HEK293 (cell line): ENCODE measurements at regions not wholly inside any gene's neighbourhood (a gene's known extent, or its start where the extent isn't known, plus 50 kb on each side); places are given as distances from the start of the nearest gene placed in this dataset.
A peak's percentile ranks its signal among the peaks of the same experiment; 100 is the strongest.

Experiments
- MEIS1 ChIP-seq: sonication (generic); formaldehyde crosslinking; IDR thresholded peaks from 2 replicates; pipeline ENCODE4 v1.8.1; 2022; ENCODE audit warnings: missing genetic modification reagents, mild to moderate bottlenecking, borderline replicate concordance
- PRDM1 ChIP-seq: fragments of 450-650 bp; formaldehyde crosslinking; IDR thresholded peaks from 2 replicates; pipeline ENCODE4; 2016; ENCODE audit warnings: missing biosample characterization, missing genetic modification characterization
- SCRT1 ChIP-seq: fragments of 450-650 bp; formaldehyde crosslinking; IDR thresholded peaks from 2 replicates; pipeline ENCODE4 v1.5.1; 2016; ENCODE audit warnings: missing biosample characterization, missing genetic modification characterization, borderline replicate concordance
- SETDB1 ChIP-seq: IDR thresholded peaks from one replicate; pipeline ENCODE4 v1.6.1; 2017; ENCODE audit warnings: mild to moderate bottlenecking, low read length, moderate library complexity, mixed read lengths; ENCODE audit not compliant: insufficient read length
- SP3 ChIP-seq: fragments of 450-650 bp; formaldehyde crosslinking; IDR thresholded peaks from 2 replicates; pipeline ENCODE4 v1.5.1; 2016; ENCODE audit warnings: missing biosample characterization, missing genetic modification characterization
- TCF7L2 ChIP-seq: IDR thresholded peaks from 2 replicates; pipeline ENCODE4 v1.6.1; 2011; ENCODE audit warnings: low read depth, mild to moderate bottlenecking, inconsistent platforms, low read length, moderate library complexity, borderline replicate concordance
- ZBTB1 ChIP-seq: fragments of 450-650 bp; formaldehyde crosslinking; IDR thresholded peaks from 2 replicates; pipeline ENCODE4 v1.5.1; 2016; ENCODE audit warnings: missing biosample characterization, missing genetic modification characterization
- ZBTB17 ChIP-seq: fragments of 450-650 bp; formaldehyde crosslinking; IDR thresholded peaks from 2 replicates; pipeline ENCODE4 v1.5.1; 2016; ENCODE audit warnings: missing biosample characterization, missing genetic modification characterization
- ZFP41 ChIP-seq: fragments of 450-650 bp; formaldehyde crosslinking; IDR thresholded peaks from 2 replicates; pipeline ENCODE4 v1.5.1; 2016; ENCODE audit warnings: missing biosample characterization, missing genetic modification characterization, borderline replicate concordance
- ZNF140 ChIP-seq: fragments of 450-650 bp; formaldehyde crosslinking; IDR thresholded peaks from 2 replicates; pipeline ENCODE4 v1.5.1; 2016; ENCODE audit warnings: missing biosample characterization, missing genetic modification characterization
- ZNF157 ChIP-seq: fragments of 450-650 bp; formaldehyde crosslinking; IDR thresholded peaks from 2 replicates; pipeline ENCODE4 v1.5.1; 2016; ENCODE audit warnings: missing biosample characterization, missing genetic modification characterization
- ZNF169 ChIP-seq: fragments of 450-650 bp; formaldehyde crosslinking; IDR thresholded peaks from 2 replicates; pipeline ENCODE4 v1.5.1; 2016; ENCODE audit warnings: missing biosample characterization, missing genetic modification characterization
- ZNF19 ChIP-seq: fragments of 450-650 bp; formaldehyde crosslinking; IDR thresholded peaks from 2 replicates; pipeline ENCODE4; 2016; ENCODE audit warnings: missing biosample characterization, missing genetic modification characterization, low read depth
- ZNF202 ChIP-seq: fragments of 450-650 bp; formaldehyde crosslinking; IDR thresholded peaks from 2 replicates; pipeline ENCODE4 v1.5.1; 2016; ENCODE audit warnings: missing biosample characterization, missing genetic modification characterization, borderline replicate concordance
- ZNF266 ChIP-seq: fragments of 450-650 bp; formaldehyde crosslinking; IDR thresholded peaks from 2 replicates; pipeline ENCODE4 v1.5.1; 2016; ENCODE audit warnings: missing biosample characterization, missing genetic modification characterization, low read depth
- ZNF335 ChIP-seq: fragments of 450-650 bp; formaldehyde crosslinking; conservative IDR thresholded peaks from 2 replicates; pipeline ENCODE4 v1.5.1; 2016; ENCODE audit warnings: missing biosample characterization, missing genetic modification characterization
- ZNF404 ChIP-seq: fragments of 450-650 bp; formaldehyde crosslinking; IDR thresholded peaks from 2 replicates; pipeline ENCODE4 v1.5.1; 2017; ENCODE audit warnings: missing biosample characterization, missing genetic modification characterization
- ZNF433 ChIP-seq: fragments of 450-650 bp; formaldehyde crosslinking; IDR thresholded peaks from 2 replicates; pipeline ENCODE4 v1.5.1; 2016; ENCODE audit warnings: missing biosample characterization, missing genetic modification characterization, low read depth
- ZNF530 ChIP-seq: fragments of 450-650 bp; formaldehyde crosslinking; IDR thresholded peaks from 2 replicates; pipeline ENCODE4 v1.5.1; 2016; ENCODE audit warnings: low read depth, missing biosample characterization, missing genetic modification characterization
- ZNF560 ChIP-seq: fragments of 450-650 bp; formaldehyde crosslinking; IDR thresholded peaks from 2 replicates; pipeline ENCODE4 v1.5.1; 2017; ENCODE audit warnings: missing biosample characterization, missing genetic modification characterization, borderline replicate concordance
- ZNF600 ChIP-seq: fragments of 450-650 bp; formaldehyde crosslinking; IDR thresholded peaks from 2 replicates; pipeline ENCODE4 v1.5.1; 2016; ENCODE audit warnings: missing biosample characterization, missing genetic modification characterization
- ZNF610 ChIP-seq: fragments of 450-650 bp; formaldehyde crosslinking; IDR thresholded peaks from 2 replicates; pipeline ENCODE4 v1.5.1; 2016; ENCODE audit warnings: missing biosample characterization, missing genetic modification characterization, borderline replicate concordance
- ZNF624 ChIP-seq: fragments of 450-650 bp; formaldehyde crosslinking; IDR thresholded peaks from 2 replicates; pipeline ENCODE4 v1.5.1; 2017; ENCODE audit warnings: missing biosample characterization, missing genetic modification characterization
- ZNF747 ChIP-seq: fragments of 450-650 bp; formaldehyde crosslinking; IDR thresholded peaks from 2 replicates; pipeline ENCODE4 v1.5.1; 2016; ENCODE audit warnings: missing biosample characterization, missing genetic modification characterization
- ZNF768 ChIP-seq: fragments of 450-650 bp; formaldehyde crosslinking; IDR thresholded peaks from 2 replicates; pipeline ENCODE4 v1.5.1; 2018; ENCODE audit warnings: missing biosample characterization, mild to moderate bottlenecking, missing genetic modification characterization
- ZSCAN16 ChIP-seq: fragments of 450-650 bp; formaldehyde crosslinking; IDR thresholded peaks from 2 replicates; pipeline ENCODE4 v1.5.1; 2016; ENCODE audit warnings: missing biosample characterization, missing genetic modification characterization
- ZSCAN30 ChIP-seq: fragments of 450-650 bp; IDR thresholded peaks from 2 replicates; pipeline ENCODE4 v1.5.1; 2018; ENCODE audit warnings: missing biosample characterization, mild to moderate bottlenecking, missing genetic modification characterization, moderate library complexity
- TF ChIP-seq, protein P1 (sequence below): fragments of 450-650 bp; formaldehyde crosslinking; IDR thresholded peaks from 2 replicates; pipeline ENCODE4 v1.5.1; 2016; ENCODE audit warnings: missing biosample characterization, missing genetic modification characterization
- TF ChIP-seq, protein P2 (sequence below): fragments of 450-650 bp; formaldehyde crosslinking; IDR thresholded peaks from 2 replicates; pipeline ENCODE4 v1.5.0; 2017; ENCODE audit warnings: missing biosample characterization, missing genetic modification characterization, borderline replicate concordance
- TF ChIP-seq, protein P3 (sequence below): fragments of 450-650 bp; IDR thresholded peaks from 2 replicates; pipeline ENCODE4 v1.5.1; 2018; ENCODE audit warnings: missing biosample characterization, missing genetic modification characterization
- TF ChIP-seq, protein P4 (sequence below): fragments of 450-650 bp; formaldehyde crosslinking; IDR thresholded peaks from 2 replicates; pipeline ENCODE4 v1.5.1; 2016; ENCODE audit warnings: missing biosample characterization, missing genetic modification characterization, low read depth

DNA sequence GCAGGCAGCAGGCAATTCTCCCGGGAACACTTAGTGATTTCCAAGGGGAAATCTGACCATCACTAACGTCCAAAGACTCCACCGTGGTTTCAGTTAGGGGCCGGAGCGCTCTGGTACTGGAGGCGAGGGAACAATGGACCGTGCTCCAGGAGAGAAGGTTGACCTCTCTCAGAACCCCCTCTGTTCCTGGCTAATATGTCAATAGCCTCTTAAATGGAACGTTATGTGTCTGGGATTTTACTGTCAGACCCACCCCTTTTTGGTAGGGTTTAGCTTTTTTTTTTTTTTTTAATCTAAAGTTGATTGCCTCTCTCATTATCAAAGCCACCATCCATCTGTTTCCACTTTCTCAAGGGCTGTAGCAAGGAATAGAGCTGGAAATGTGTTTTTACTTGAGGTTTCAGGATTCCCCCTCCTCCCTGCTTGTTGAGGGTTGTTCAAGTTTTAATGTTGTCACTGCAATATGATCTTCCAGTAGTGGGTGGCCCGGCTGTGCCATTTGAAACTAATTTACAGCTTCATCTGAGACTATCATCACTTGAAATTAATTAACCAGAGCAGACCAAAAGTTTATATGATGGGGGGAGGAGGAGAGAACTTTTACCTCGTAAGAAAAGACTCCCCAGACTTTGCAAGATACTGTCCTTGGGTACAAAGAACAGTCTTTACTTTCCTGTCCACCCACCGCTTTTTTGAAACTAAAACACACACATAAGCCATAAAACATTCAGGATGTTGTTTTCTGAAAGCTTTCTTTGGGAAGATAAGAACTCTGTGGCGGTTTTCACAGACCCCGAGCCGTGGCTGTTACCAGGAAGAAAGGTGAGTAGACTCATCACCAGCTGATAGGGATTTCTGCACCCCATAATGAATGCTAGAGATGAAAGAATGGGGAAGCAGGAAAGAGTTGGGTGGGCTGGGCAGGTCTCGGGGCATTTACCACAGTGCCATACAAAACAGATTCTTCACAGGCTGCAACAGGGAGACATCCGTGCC is 187.8 kb downstream of the UACA start (continued):
- TF ChIP-seq, protein P1, sequence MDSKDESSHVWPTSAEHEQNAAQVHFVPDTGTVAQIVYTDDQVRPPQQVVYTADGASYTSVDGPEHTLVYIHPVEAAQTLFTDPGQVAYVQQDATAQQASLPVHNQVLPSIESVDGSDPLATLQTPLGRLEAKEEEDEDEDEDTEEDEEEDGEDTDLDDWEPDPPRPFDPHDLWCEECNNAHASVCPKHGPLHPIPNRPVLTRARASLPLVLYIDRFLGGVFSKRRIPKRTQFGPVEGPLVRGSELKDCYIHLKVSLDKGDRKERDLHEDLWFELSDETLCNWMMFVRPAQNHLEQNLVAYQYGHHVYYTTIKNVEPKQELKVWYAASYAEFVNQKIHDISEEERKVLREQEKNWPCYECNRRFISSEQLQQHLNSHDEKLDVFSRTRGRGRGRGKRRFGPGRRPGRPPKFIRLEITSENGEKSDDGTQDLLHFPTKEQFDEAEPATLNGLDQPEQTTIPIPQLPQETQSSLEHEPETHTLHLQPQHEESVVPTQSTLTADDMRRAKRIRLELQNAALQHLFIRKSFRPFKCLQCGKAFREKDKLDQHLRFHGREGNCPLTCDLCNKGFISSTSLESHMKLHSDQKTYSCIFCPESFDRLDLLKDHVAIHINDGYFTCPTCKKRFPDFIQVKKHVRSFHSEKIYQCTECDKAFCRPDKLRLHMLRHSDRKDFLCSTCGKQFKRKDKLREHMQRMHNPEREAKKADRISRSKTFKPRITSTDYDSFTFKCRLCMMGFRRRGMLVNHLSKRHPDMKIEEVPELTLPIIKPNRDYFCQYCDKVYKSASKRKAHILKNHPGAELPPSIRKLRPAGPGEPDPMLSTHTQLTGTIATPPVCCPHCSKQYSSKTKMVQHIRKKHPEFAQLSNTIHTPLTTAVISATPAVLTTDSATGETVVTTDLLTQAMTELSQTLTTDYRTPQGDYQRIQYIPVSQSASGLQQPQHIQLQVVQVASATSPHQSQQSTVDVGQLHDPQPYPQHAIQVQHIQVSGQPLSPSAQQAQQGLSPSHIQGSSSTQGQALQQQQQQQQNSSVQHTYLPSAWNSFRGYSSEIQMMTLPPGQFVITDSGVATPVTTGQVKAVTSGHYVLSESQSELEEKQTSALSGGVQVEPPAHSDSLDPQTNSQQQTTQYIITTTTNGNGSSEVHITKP = peak; percentile 96
- 0 out of 2 replicates have a peak, but pooled peaks have one; percentile 28 for TF ChIP-seq ZBTB1
- TF ChIP-seq, protein P2, sequence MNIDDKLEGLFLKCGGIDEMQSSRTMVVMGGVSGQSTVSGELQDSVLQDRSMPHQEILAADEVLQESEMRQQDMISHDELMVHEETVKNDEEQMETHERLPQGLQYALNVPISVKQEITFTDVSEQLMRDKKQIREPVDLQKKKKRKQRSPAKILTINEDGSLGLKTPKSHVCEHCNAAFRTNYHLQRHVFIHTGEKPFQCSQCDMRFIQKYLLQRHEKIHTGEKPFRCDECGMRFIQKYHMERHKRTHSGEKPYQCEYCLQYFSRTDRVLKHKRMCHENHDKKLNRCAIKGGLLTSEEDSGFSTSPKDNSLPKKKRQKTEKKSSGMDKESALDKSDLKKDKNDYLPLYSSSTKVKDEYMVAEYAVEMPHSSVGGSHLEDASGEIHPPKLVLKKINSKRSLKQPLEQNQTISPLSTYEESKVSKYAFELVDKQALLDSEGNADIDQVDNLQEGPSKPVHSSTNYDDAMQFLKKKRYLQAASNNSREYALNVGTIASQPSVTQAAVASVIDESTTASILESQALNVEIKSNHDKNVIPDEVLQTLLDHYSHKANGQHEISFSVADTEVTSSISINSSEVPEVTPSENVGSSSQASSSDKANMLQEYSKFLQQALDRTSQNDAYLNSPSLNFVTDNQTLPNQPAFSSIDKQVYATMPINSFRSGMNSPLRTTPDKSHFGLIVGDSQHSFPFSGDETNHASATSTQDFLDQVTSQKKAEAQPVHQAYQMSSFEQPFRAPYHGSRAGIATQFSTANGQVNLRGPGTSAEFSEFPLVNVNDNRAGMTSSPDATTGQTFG (tag by site-specific recombination) = no peak
- no peak for TF ChIP-seq ZNF768 (tag by site-specific recombination)
- TF ChIP-seq ZNF140 (tag by site-specific recombination) = no peak
- no peak for TF ChIP-seq SETDB1
- no peak; the same call in 1 of the 2 replicates for TF ChIP-seq ZNF610 (tag by site-specific recombination)
- no peak for TF ChIP-seq ZNF19 (tag by site-specific recombination)
- TF ChIP-seq MEIS1 (CRISPR knock-in tag) = no peak
- no peak for TF ChIP-seq ZFP41
- no peak for TF ChIP-seq ZNF560
- TF ChIP-seq ZBTB17 = no peak; the same call in 1 of the 2 replicates
- TF ChIP-seq ZNF157 (tag by site-specific recombination) = no peak
- no peak for TF ChIP-seq PRDM1 (tag by site-specific recombination)
- TF ChIP-seq ZNF600 (tag by site-specific recombination) = peak; percentile 83
- no peak for TF ChIP-seq ZNF433
- TF ChIP-seq ZNF747 (tag by site-specific recombination) = no peak
- no peak for TF ChIP-seq ZNF624 (tag by site-specific recombination)
- TF ChIP-seq TCF7L2 = peak; percentile 55; the same call in 1 of the 2 replicates
- 0 out of 2 replicates have a peak, but pooled peaks have one; percentile 20 for TF ChIP-seq SP3 (tag by site-specific recombination)
- TF ChIP-seq ZNF404 (tag by site-specific recombination) = no peak
- TF ChIP-seq, protein P3, sequence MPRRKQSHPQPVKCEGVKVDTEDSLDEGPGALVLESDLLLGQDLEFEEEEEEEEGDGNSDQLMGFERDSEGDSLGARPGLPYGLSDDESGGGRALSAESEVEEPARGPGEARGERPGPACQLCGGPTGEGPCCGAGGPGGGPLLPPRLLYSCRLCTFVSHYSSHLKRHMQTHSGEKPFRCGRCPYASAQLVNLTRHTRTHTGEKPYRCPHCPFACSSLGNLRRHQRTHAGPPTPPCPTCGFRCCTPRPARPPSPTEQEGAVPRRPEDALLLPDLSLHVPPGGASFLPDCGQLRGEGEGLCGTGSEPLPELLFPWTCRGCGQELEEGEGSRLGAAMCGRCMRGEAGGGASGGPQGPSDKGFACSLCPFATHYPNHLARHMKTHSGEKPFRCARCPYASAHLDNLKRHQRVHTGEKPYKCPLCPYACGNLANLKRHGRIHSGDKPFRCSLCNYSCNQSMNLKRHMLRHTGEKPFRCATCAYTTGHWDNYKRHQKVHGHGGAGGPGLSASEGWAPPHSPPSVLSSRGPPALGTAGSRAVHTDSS (tag by site-specific recombination) = peak; percentile 25; the same call in 1 of the 2 replicates
- no peak for TF ChIP-seq ZNF530 (tag by site-specific recombination)
- TF ChIP-seq ZNF202 (tag by site-specific recombination) = no peak
- peak; percentile 51; the same call in 1 of the 2 replicates for TF ChIP-seq SCRT1 (tag by site-specific recombination)
- no peak for TF ChIP-seq ZNF266 (tag by site-specific recombination)
- peak; percentile 49 for TF ChIP-seq ZNF335 (tag by site-specific recombination)
- TF ChIP-seq, protein P4, sequence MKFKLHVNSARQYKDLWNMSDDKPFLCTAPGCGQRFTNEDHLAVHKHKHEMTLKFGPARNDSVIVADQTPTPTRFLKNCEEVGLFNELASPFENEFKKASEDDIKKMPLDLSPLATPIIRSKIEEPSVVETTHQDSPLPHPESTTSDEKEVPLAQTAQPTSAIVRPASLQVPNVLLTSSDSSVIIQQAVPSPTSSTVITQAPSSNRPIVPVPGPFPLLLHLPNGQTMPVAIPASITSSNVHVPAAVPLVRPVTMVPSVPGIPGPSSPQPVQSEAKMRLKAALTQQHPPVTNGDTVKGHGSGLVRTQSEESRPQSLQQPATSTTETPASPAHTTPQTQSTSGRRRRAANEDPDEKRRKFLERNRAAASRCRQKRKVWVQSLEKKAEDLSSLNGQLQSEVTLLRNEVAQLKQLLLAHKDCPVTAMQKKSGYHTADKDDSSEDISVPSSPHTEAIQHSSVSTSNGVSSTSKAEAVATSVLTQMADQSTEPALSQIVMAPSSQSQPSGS (tag by site-specific recombination) = peak; percentile 45; the same call in 1 of the 2 replicates
- no peak for TF ChIP-seq ZNF169 (tag by site-specific recombination)
- TF ChIP-seq ZSCAN16 = no peak
- peak; percentile 59; the same call in 1 of the 2 replicates for TF ChIP-seq ZSCAN30
